Trophoblast cell (in vitro differentiated cells and primary cell): ENCODE measurements at regions not wholly inside any gene's neighbourhood (a gene's known extent, or its start where the extent isn't known, plus 50 kb on each side); places are given as distances from the start of the nearest gene placed in this dataset.
"Not testable (repeated sequence)": the region's sequence is repeated elsewhere in the genome, so short reads cannot be mapped to it uniquely, and the experiment has no call there.

ENCODE experiments used
- DNase-seq, 2 donors: peaks; one replicate each; pipeline ENCODE4 v3.0.0-alpha.2; 2016
- H2AFZ ChIP-seq: 2 replicates; pipeline ENCODE4 v1.6.1; 2013; ENCODE audit warnings: low read length, moderate library complexity, mild to moderate bottlenecking; ENCODE audit not compliant: insufficient read depth, poor library complexity
- H2AK5ac ChIP-seq: 2 replicates; pipeline ENCODE4 v1.6.1; 2013; ENCODE audit warnings: mild to moderate bottlenecking, low read length
- H2BK120ac ChIP-seq: 2 replicates; pipeline ENCODE4 v1.6.1; 2013; ENCODE audit warnings: low read length, mild to moderate bottlenecking, moderate library complexity; ENCODE audit not compliant: insufficient read depth, poor library complexity
- H2BK12ac ChIP-seq: 2 replicates; pipeline ENCODE4 v1.6.1; 2013; ENCODE audit warnings: mild to moderate bottlenecking, low read length, moderate library complexity
- H2BK5ac ChIP-seq: 2 replicates; pipeline ENCODE4 v1.6.1; 2013; ENCODE audit warnings: low read length, low read depth, moderate library complexity, mild to moderate bottlenecking; ENCODE audit not compliant: poor library complexity
- H3K14ac ChIP-seq: 2 replicates; pipeline ENCODE4 v1.6.1; 2013; ENCODE audit warnings: mild to moderate bottlenecking, low read length
- H3K18ac ChIP-seq: 2 replicates; pipeline ENCODE4 v1.6.1; 2013; ENCODE audit warnings: mild to moderate bottlenecking, low read length
- H3K23ac ChIP-seq: 2 replicates; pipeline ENCODE4 v1.6.1; 2013; ENCODE audit warnings: low read length
- H3K27ac ChIP-seq: 2 replicates; pipeline ENCODE4 v1.5.1; 2013; ENCODE audit warnings: low read depth, mild to moderate bottlenecking, inconsistent platforms, low read length, moderate library complexity
- H3K27me3 ChIP-seq: 2 replicates; pipeline ENCODE4 v1.6.1; 2013; ENCODE audit warnings: inconsistent platforms, mild to moderate bottlenecking, low read length, moderate library complexity; ENCODE audit not compliant: insufficient read depth
- H3K36me3 ChIP-seq, 2 experiments: 1 replicate in 1 of 2; 2 replicates in 1 of 2; pipeline ENCODE4 v1.6.1; 2013; ENCODE audit warnings: low read length in 2 of 2, mild to moderate bottlenecking in 2 of 2, moderate library complexity in 1 of 2; ENCODE audit not compliant: insufficient read depth in 2 of 2, control insufficient read depth in 1 of 2
- H3K4ac ChIP-seq: 2 replicates; pipeline ENCODE4 v1.6.1; 2013; ENCODE audit warnings: low read depth, mild to moderate bottlenecking, low read length, moderate library complexity
- H3K4me1 ChIP-seq, 2 experiments: 1 replicate in 1 of 2; 2 replicates in 1 of 2; pipeline ENCODE4 v1.6.1; 2013; ENCODE audit warnings: low read length in 2 of 2, mild to moderate bottlenecking in 2 of 2, moderate library complexity in 1 of 2; ENCODE audit not compliant: insufficient read depth in 2 of 2, control insufficient read depth in 1 of 2
- H3K4me2 ChIP-seq: 2 replicates; pipeline ENCODE4 v1.6.1; 2013; ENCODE audit warnings: inconsistent platforms, mild to moderate bottlenecking, low read length, moderate library complexity
- H3K4me3 ChIP-seq: 2 replicates; pipeline ENCODE4 v1.5.1; 2013; ENCODE audit warnings: mild to moderate bottlenecking, low read depth, low read length, inconsistent platforms
- H3K79me1 ChIP-seq: one replicate; pipeline ENCODE4 v1.6.1; 2013; ENCODE audit warnings: low read length
- H3K79me2 ChIP-seq: 2 replicates; pipeline ENCODE4 v1.6.1; 2013; ENCODE audit warnings: low read length, mild to moderate bottlenecking; ENCODE audit not compliant: control insufficient read depth, insufficient read depth, poor library complexity
- H3K9ac ChIP-seq: 2 replicates; pipeline ENCODE4 v1.6.1; 2013; ENCODE audit warnings: mild to moderate bottlenecking, low read length
- H3K9me3 ChIP-seq: 2 replicates; pipeline ENCODE4 v1.6.1; 2013; ENCODE audit warnings: low read depth, mild to moderate bottlenecking, control low read depth, inconsistent platforms, low read length; ENCODE audit not compliant: insufficient read depth
- H4K12ac ChIP-seq: 2 replicates; pipeline ENCODE4 v1.6.1; 2013; ENCODE audit warnings: low read depth, mild to moderate bottlenecking, low read length, moderate library complexity
- H4K8ac ChIP-seq: 2 replicates; pipeline ENCODE4 v1.6.1; 2013; ENCODE audit warnings: low read depth, mild to moderate bottlenecking, low read length, moderate library complexity
- H4K91ac ChIP-seq: one replicate; pipeline ENCODE4 v1.6.1; 2013; ENCODE audit warnings: low read depth, mild to moderate bottlenecking, low read length, moderate library complexity
- WGBS: extraction: QIAGEN DNeasy Blood & Tissue Kit; methylation state at CpG from one replicate; pipeline ENCODE4 v1.1.7; 2013; ENCODE audit warnings: missing lambda C conversion rate; ENCODE audit not compliant: insufficient read length, insufficient coverage; ENCODE audit errors: extremely low coverage; 5-methylcytosine and 5-hydroxymethylcytosine counted together

DNA sequence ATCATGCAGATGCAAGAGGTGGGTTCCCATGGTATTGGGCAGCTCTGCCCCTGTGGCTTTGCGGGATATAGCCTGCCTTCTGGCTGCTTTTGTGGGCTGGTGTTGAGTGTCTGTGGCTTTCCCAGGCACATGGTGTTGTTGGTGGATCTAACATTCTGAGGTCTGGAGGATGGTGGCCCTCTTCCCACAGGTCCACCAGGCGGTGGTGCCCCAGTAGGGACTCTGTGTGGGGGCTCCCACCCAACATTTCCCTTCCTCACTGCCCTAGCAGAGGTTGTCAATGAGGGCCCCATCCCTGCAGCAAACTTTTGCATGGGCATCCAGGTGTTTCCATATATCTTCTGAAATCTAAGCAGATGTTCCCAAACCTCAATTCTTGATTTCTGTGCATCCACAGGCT is 420.5 kb upstream of the TPTE start:
- H3K9ac ChIP-seq = not testable (repeated sequence)
- WGBS = no CpG with 5 or more reads among the region's 2 CpGs

DNA sequence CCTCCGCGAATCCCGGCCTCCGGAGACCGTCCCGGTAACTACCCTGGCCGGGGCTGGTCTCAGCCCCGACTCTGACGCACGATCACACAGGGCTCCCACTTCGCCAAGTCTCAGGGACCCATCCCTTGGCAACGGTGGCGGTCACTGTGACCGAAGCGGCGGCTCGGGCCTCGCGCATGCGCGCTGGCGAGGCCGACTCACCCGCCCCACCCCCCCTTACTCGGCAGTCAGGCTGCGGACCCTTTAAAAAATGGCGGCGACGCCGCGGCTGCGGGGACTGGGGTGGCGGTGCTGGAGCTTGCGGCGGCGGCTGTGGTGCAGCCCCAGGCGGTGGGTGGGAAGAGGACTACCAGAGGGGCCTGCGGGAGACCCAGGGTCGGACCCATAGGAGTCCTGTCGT is 402.0 kb upstream of the TPTE start:
- H3K79me1 ChIP-seq, H3K36me3 ChIP-seq, H2BK120ac ChIP-seq, H3K23ac ChIP-seq, H4K91ac ChIP-seq, H2BK12ac ChIP-seq, H3K4ac ChIP-seq, H2AK5ac ChIP-seq, H3K18ac ChIP-seq, H3K4me1 ChIP-seq, H3K27me3 ChIP-seq, H3K4me2 ChIP-seq, H2BK5ac ChIP-seq, H3K27ac ChIP-seq, H3K4me3 ChIP-seq, H3K9me3 ChIP-seq, H3K14ac ChIP-seq, H3K79me2 ChIP-seq, H2AFZ ChIP-seq, H4K12ac ChIP-seq, H3K9ac ChIP-seq, H4K8ac ChIP-seq: not testable (repeated sequence)
- WGBS = no CpG with 5 or more reads among the region's 40 CpGs
- DNase-seq = peak in 1 of 2 donors; percentile 6

More for the DNA sequence above, 420.5 kb upstream of the TPTE start:
- not testable (repeated sequence) for H3K14ac ChIP-seq, H3K4me2 ChIP-seq, H3K27me3 ChIP-seq, H2BK5ac ChIP-seq, H3K18ac ChIP-seq, H3K23ac ChIP-seq, H3K27ac ChIP-seq, H4K91ac ChIP-seq, H2AFZ ChIP-seq, H2BK120ac ChIP-seq, H3K4ac ChIP-seq, H2BK12ac ChIP-seq, H2AK5ac ChIP-seq, H3K4me1 ChIP-seq, H3K79me1 ChIP-seq, H3K4me3 ChIP-seq, H3K9me3 ChIP-seq, H4K8ac ChIP-seq, H4K12ac ChIP-seq, H3K36me3 ChIP-seq, H3K79me2 ChIP-seq, DNase-seq

DNA sequence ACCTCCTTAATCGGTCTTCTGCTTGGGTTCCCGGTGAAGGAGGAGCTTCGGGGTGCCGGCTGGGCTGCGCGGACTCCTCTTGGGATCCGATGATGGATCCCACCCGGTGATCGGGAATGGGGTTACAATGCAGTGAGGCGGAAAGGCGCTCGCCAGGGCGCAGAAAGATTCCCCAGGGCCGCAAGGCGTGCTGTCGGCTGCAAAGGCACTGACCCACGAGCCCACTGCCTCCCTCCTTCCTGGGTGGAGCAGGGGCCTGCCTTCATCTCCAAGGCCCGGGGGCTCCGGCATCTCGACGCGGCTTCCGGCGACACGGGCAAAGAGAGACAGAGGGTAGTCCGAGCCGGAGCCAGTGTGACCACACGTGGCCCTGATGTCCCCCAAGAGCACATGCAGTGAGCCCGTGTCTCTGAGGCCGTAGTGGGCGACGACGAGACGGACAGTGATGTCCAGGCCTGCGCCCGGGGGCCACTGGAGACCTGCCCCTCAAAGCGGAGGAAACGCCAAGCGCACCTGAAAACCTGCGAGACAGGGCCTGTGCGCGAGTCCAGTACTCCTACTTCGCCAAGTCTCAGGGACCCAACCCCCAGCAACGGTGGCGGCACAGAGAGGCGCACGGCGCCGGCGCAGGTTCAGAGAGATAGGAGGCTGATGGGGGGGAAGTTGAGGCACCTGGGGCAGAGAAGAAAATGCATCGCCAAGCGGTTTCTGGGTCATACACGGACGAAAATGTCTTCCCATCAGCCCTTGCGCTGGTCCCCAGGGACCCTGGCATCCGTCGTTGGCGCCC is 401.4 kb upstream of the TPTE start:
- no CpG with 5 or more reads among the region's 58 CpGs for WGBS
- not testable (repeated sequence) for DNase-seq, H2AK5ac ChIP-seq, H3K27ac ChIP-seq, H4K12ac ChIP-seq, H2BK12ac ChIP-seq, H3K18ac ChIP-seq, H4K91ac ChIP-seq, H3K79me2 ChIP-seq, H2BK120ac ChIP-seq, H3K9me3 ChIP-seq, H4K8ac ChIP-seq, H3K14ac ChIP-seq, H3K23ac ChIP-seq, H3K4ac ChIP-seq, H3K4me2 ChIP-seq, H2AFZ ChIP-seq, H3K9ac ChIP-seq, H3K79me1 ChIP-seq, H3K4me3 ChIP-seq, H3K36me3 ChIP-seq, H3K4me1 ChIP-seq, H2BK5ac ChIP-seq, H3K27me3 ChIP-seq

DNA sequence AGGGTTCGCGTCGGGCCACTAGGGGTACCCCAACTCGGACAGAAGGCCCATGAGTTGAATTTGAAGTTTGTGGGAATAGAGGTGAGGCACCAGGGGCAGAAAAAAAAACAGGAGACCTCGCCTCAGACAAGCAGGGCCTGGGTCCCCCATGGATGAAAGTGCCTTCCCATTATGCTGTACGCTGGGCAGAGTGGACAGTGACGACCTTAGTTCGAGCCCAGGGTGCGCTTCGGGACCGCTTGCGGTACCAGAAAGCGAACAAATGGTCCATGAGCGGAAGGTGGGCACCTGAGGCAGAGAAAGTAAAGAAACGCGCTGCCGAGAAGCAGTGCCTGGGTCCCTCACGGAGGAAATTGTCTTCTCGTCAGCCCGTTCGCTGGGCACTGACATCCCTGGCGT is 400.8 kb upstream of the TPTE start:
- WGBS = no CpG with 5 or more reads among the region's 22 CpGs
- not testable (repeated sequence) for H3K14ac ChIP-seq, H3K79me2 ChIP-seq, H3K9me3 ChIP-seq, H3K9ac ChIP-seq, DNase-seq, H3K27ac ChIP-seq, H3K4me3 ChIP-seq, H3K18ac ChIP-seq, H3K4me2 ChIP-seq, H4K8ac ChIP-seq, H3K79me1 ChIP-seq, H3K27me3 ChIP-seq, H2AK5ac ChIP-seq, H3K23ac ChIP-seq, H2BK120ac ChIP-seq, H4K91ac ChIP-seq, H2BK5ac ChIP-seq, H3K4ac ChIP-seq, H2BK12ac ChIP-seq, H2AFZ ChIP-seq, H3K36me3 ChIP-seq, H3K4me1 ChIP-seq, H4K12ac ChIP-seq
